HS-5 (cell line): ENCODE measurements at regions not wholly inside any gene's neighbourhood (a gene's known extent, or its start where the extent isn't known, plus 50 kb on each side); places are given as distances from the start of the nearest gene placed in this dataset.

Experiments
- DNase-seq: peaks from one replicate; pipeline ENCODE4 v3.0.0-alpha.2; 2012; ENCODE audit warnings: low read depth

DNA sequence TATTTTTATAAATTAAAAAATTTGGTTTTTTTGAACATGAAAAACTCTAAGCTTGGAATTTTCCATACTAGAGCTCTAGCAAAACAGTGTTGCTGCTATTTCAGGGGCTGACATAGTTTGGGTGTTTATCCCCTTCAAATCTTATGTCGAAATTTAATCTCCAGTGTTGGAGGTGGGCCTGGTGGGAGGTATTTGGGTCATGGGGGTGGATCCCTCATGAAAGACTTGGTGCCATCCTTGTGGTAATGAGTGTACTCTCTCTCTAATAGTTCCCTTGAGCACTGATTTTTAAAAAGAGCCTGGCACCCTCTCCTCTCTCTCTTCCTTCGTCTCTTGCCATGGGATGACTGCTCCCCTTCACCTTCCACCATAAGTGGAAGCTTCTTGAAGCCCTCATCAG lies 244.6 kb upstream of the UBE2E3 start:
- no peak for DNase-seq

DNA sequence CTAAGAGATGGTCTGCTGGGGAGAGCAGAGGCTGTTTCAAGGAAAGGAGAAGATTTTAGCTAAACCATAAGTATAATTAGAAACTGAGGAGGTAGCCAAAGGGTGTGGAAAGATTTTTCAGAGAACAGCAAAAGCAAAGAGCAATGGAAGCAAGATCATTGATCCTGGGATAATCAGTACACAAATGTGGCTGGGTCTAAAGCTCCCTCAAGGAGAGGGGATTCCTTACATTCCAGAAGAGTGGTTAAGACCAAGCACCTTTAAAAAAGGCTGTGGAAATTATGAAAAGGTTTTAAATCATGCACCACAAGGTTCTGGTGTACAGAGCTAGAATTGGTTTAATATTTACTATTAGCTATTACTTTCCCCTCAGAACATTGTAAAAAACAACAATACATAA lies 246.0 kb upstream of the UBE2E3 start:
- DNase-seq: no peak

DNA sequence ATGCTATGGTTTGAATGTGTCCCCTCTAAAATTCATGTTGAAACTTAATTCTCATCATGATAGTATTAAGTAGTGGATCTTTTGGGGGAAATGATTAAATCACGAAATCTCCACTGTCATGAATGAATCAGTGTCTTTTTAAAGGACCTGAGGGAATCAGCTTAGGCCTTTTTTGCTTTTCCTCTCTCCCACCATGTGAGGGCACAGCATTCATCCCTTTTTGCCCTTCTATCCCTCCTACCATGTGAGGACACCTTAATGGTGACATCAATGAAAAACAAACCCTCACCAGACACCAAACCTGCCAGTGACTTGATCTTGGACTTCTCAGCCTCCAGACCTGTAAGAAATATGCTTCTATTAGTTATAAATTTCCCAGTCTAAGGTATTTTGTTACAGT lies 247.1 kb upstream of the UBE2E3 start:
- DNase-seq: no peak

DNA sequence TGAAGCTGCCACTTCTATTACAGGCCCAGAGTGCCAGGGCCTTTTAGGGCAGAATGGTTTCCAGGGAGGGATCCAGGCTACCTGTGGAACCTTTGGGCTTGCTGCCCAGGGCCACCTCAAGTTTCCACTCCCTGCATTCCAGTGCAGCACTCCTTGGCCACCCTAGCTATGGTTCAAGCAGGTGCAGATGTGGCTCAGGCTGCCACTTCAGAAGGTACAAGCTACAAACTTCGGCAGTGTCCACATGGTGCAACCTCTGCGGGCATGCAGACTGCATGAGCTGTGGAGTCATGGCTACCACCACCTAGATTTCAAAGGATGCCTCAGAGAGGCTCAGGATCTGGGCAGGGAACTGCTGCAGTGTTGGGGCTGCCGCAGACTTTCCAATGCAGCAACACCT lies 248.1 kb upstream of the UBE2E3 start:
- no peak for DNase-seq

DNA sequence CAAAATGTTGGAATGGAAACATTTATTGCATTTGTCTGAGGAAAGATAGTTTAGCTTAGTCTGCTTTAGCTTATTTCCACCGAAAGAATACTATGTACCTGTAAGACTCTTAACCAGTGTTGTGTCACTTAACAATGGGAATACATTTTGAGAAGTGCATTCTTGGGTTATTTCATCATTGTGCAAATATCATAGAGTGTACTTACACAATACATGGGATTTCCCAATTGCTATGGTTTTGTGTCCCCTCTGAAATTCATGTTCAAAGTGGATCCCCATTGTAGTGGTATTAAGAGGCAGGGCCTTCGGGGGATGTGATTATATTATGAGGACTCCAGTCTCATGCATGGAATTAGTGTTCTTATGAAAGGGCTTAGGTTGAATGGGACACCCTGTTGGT lies 249.4 kb upstream of the UBE2E3 start:
- no peak for DNase-seq

DNA sequence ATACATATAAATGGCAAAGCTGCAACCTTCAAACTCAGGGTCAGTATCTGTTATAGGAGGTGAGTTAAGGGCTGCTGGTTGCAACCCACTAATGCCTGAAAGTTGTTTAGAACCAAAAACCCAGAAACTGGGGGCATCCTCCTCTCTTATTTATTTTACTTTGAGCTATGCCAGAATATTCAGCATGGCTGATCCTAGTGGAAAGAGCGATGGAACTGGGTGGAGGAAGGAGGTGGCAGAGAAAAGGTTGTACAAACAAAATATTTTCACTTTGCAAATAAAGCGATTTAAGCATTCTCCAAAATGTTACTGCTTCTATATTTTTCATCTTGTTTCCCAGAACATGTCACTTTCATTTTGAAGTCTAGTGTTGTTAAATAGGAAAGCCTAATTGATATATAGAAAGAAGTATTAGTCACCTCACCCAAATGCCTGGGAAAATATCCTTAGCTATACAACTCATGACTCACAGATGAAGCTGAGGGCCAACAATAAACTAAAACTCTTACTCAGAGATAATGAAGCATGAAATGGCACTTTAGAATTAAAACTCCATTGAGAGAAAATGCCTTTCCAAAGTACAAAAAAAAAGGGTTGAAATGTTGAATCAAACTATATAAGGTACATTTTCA lies 251.4 kb upstream of the UBE2E3 start:
- DNase-seq: peak; percentile 79

DNA sequence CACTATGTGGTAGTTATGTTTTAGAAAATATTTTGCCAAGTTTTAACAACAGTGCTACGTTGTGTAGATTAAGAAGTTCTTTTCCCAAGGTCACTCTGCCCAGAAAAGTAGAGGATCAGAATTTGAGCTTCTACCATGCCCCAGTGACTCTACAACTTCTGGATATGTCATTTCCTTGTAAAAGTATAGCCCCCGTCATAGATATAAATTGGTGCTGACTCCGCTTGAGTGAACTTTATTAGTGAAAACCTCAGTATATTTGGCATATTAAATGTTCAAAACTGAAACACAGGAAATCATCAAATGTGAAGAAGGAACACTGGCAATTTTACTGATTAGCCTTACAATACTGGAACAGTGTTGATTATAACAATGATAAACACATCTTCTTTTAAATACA lies 256.7 kb upstream of the UBE2E3 start:
- DNase-seq: no peak

DNA sequence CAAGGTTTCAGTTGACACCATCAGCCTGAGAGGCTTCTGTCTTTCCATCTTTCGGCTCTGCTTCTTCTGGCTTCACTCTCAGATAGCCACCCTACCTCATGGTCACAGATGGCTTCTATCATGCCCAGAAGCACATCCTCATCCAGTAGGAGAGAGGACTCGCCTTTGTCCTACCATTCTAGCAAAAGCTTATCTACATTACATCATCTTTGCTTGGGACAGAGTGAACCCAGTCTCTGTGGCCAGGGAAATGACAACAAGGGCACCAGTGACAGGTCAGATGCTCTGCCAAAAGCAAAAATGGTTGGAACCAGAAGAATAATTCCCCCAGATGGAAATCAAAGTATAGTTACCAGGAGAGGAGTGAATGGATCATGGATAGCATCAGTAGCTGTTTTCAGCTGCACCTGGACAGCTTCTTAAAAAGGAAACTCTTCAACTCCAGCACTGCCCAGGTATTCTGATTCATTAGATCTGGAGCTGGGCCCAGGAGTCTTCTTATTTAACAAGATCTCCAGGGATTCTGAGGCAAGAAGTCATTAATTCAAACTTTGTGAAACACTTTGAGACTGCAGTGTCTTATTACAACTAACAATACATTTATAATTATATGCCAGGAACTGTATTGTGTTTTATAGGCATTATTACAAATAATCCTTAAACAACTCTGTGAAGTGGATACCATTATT lies 257.7 kb upstream of the UBE2E3 start:
- DNase-seq: no peak

DNA sequence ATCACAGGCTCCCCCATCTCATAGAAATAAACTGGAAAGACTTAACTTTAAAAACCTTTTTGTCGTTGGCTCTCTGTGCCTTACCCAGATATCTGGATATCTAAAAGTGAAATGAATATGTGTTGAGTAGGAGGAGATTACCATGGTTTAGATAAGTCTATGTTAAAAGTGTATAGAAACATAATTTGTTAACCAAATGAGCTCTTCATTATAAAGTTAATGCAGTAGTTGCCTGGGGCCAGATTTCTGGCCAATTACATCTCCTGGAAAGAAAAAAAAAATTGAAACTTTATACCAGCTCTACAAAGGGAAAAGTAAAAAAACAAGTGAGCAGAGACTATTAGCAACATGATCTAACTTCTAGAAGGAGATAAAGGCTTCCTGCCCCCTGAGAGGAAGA lies 259.6 kb upstream of the UBE2E3 start:
- no peak for DNase-seq

DNA sequence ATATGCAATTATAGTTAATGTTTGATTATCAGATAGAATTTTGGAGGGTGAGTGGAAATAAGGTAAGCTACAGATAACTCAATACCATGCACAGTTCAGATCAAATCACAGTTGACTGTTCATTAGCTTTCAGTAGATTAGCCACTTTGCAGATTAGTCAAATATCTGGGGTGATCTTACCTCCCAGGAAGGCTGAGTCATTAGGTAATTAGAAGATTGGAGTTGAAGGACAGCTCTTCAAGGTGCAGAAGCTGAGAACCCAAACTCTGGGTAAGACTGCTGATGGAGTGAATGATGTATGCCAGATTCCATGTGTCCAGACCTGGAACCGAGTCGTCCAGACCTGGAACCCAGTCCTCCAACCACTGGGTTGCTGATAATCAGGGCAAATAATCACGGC lies 262.8 kb upstream of the UBE2E3 start:
- no peak for DNase-seq

DNA sequence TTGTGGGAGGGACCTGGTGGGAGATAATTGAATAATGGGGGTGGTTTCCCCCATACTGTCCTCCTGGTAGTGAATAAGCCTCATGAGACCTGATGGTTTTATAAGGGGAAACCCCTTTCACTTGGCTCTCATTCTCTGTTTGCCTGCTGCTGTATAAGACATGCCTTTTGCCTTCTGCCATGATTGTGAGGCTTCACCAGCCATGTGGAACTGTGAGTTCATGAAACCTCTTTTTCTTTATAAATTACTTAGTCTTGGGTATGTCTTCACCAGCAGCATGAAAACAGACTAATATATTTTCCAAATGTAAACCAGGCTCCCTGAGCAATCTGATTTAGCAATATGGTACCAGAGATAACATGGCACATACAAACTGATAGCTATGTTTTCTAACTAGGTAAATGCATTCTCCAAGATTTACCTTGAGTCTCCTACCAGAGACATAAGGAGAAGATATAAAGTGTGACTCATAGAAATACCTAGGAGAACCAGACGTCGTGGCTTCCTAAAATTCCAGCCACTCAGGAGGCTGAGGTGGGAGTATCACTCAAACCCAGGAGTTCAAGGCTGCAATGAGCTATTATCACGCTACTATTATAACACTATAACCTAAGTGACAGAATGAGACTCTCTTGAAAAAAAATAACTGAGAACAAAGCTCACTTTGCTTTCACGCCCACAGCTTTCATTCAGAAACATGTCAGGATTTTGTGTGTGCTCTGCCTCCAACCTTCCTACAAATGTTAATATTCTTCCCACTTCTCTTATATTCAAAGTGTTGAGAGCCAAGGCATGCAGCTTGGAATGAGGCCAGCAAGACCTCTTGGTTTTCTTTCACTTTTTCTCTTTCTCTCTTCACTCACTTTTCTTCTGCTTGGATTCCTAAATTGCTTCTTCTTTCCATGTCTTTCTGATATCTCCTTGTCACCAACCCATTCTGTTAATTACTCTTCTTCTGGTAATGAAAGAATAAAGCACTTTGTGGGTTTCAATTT lies 263.9 kb upstream of the UBE2E3 start:
- no peak for DNase-seq

DNA sequence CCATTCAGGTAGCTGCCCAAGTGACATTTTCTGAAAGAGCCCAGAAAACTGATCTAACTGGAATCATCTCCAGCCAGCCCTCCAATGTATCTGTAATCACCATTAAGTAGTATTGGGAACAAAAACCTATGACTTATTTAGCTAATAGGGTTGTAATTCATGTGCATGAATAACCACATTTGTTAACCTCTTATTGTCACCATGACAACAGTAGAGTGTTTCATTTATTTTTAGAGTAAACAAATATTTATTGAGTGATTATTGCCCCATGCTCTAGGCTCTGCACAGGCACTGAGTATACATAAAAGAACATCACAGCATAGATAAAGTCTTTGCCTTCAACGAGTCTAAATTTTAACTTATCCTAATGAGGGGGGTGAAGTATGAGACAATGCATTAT lies 265.4 kb upstream of the UBE2E3 start:
- DNase-seq: no peak

DNA sequence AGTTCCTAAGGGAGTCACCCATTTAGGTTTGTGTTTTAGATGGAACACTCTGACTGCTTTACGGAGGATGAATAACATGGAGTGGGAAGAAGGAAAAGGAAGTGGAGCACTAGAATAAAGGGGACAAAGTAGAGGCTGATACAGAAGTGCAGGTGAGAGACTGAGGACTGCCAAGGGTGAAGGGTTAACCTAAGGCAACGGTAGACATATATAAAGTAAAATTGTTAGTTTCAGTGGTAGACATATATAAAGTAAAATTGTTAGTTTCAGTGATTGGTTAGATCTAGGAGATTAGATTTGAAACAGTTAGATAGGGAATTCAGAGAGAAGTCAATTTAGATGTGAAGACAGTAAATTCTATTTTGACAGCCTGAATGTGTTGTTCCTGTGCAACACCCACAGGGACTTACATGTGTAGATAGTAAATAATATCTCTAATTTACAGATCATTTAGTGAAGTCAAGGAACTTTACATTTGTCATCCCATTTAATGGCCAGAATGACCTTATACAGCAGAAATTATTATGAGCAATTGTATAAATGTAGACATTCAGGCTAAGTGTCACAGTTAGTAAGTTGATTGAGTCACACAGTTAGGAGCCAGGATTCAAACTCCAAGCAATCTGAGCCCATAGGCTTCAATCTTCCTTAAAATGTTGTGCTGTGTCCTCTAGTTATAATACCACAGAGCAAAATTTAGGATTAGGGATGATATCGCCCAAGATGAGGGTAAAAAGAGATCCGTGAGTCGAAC lies 270.8 kb upstream of the UBE2E3 start:
- no peak for DNase-seq

DNA sequence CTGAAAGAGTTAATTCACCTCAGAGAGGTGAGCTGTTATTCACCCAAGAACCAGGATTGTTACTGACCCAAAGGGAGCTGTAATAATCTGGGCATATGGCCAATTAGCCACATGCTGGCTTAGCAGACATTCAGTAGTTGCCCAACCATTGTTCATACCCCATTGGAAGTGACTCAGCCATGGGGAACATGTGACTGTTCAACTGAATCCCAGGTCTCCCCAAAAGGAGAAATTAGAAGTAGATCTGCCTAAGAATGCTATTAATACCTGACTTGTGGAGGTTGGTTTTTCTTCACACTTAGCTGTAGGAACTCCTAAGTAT lies 272.6 kb upstream of the UBE2E3 start:
- peak; percentile 88 for DNase-seq

DNA sequence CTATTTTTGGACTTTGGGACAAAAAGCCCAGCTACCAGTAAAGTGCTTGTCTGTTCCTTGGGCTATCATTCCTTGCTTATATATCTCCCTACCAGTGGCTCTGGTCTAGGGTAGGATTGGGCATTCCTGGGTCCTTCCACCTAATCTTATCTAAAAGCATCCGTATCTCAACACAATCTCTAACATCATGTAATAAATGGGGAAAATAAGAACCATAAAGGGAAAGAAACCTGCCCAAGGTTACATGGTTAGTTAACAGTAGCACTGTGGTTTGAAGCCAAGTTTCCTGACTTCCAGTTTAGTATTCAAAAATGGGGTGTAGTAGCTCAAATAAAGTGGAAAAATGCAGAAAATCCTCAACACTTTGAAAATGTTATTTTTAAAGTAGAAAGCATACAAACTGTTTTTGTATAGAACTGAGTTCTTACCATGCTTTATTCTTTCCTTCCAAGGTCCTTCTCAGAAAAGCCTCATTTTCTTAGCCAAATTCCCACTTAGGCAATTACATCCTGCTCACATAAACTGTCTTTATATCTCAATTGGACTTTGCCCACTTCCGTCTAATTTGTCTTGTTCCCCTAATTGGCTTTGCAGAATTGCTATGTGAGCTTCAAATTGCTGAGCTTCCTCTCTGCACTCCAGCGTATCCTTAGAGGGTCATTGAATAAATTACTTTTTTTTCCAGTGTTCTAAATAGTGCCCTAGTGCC lies 273.1 kb upstream of the UBE2E3 start:
- no peak for DNase-seq

DNA sequence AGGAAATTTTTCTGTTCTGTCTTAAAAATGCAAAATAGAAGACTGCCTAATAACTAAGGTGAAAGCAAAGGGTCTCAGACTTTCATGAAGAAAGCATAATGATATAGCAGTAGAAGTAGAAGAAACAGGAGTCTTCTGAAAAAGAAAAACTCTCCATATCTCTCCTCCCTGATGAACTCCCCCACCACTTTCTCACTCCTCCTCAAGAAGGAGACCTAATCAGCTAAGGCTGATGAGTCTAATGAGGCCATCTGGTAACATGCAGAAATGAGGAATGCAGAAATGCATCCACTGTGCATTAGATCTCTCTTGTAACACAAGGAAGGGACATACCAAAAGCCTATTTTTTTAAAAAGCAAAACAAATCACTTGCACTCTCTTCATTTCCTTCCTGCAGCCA lies 273.7 kb upstream of the UBE2E3 start:
- DNase-seq: no peak

DNA sequence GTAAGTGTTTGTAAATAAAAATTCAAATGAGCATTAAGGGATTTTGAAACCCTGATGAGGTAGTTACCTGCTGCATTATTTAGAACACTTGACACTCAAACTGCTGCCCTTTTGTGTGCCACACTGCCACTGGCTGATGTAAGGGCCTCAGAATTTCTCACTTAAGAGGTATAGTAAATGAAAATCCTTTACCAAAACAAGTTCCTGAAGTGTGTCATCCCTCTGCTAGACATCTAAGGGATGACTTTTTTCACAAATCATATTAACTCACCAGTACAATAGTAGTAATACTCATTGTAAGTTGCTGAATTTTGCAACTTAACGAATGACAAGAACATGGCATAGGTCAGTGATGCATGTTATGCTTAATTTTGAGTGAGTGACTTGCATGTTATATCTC lies 274.9 kb upstream of the UBE2E3 start:
- DNase-seq: no peak

DNA sequence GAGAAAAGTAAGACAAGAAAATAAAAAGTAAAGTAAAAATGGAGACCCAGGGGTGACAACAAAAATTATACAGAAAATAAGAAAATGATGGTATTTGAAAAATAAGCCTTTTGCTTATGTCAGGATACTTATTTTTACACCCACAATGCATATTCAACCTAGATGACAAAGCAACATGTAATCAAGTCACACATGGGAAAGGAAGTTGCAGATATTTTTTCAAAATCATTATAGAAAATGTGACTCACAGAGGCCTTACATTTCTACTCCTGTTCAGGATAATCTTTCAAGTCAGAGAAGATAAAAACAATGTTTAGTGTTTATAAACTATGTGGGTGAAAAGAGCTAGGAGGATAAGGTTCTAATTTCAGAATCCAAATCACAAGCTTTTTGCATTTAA lies 275.3 kb upstream of the UBE2E3 start:
- peak; percentile 36 for DNase-seq

DNA sequence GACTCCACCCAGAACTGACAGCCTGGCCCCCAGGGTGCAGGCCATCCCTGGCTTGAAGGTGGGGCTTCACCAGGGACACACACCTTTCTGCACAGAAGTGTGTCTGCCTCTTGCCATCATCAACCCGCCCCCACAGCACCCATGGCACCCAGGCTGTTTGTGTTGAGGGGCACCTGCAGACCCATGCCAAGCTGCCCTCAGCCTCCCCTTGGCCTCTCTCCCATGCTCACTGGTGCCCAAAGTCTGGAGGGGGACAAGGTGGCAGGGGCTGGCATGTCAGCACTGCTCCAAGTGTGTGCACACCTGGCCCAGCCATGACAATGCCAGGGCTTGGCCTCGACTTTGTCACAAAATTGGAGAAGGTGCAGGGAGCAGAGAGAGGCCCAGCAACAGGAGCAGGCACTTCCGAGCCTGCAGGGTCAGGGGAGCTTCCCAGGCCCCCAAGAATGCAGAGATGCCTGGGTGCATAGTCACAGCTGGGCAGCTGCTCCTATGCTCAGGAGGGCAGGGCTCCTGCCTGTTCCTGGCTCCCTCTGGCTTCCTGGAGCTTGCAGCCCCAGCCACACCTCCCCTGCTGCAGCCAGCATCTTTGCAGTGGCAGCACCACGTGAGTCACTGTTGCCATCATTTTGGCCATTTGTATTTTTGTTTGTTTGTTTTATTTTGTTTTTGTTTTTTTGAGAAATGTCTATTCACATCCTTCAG lies 280.6 kb upstream of the UBE2E3 start:
- DNase-seq: no peak

DNA sequence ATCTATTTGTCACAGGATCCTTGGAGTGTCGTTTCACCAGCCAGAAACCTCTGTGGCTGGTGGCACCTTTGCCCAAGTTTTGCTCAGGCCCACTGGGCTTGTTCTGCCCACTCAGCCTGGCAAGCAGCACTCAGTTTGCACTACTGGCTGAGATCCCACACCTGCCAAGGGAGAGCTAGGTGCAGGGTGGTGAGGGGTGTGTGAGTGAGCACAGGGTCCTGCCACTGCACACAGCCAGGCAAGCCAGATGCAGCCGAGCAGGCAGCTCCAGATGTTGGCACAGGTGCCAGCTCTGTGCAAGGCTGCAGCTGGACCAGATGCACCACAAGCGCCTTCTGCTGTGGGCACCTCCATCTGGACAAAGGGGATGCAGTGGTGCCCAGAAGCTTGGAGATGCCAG lies 281.7 kb upstream of the UBE2E3 start:
- no peak for DNase-seq
